Right lobe of liver (tissue), 6 donors: ENCODE measurements at regions not wholly inside any gene's neighbourhood (a gene's known extent, or its start where the extent isn't known, plus 50 kb on each side); places are given as distances from the start of the nearest gene placed in this dataset.

ENCODE experiments used
- ATAC-seq, 4 donors: fragments of 200-7000 bp; cut with Tn5 transposase; one replicate each; pipeline ENCODE4 v1.9.1; 2020; ENCODE audit warnings: mild to moderate bottlenecking in 4 of 4, moderate library complexity in 4 of 4
- DNase-seq, 3 donors: peaks; one replicate each; pipeline ENCODE4 v3.0.0-alpha.2; 2020
- H3K27ac ChIP-seq, 3 donors: fragments of 200-600 bp; one replicate each; pipeline ENCODE4 v1.8.0; 2022
- H3K27me3 ChIP-seq, 2 donors: fragments of 200-600 bp; one replicate each; pipeline ENCODE4 v1.8.0; 2022
- H3K36me3 ChIP-seq, 4 donors: fragments of 200-600 bp; sonication (generic) in 1 of 4; one replicate each; pipeline versions ENCODE4 v1.5.1 to v1.8.0; 2017 to 2022; ENCODE audit warnings: control low read depth in 1 of 4
- H3K4me1 ChIP-seq, 4 donors: fragments of 200-600 bp; sonication (generic) in 1 of 4; one replicate each; pipeline versions ENCODE4 v1.5.1 to v1.8.0; 2017 to 2022; ENCODE audit warnings: control low read depth in 1 of 4
- H3K4me3 ChIP-seq, 3 donors: fragments of 200-600 bp; one replicate each; pipeline ENCODE4 v1.8.0; 2022
- H3K9me3 ChIP-seq, 4 donors: fragments of 200-600 bp; sonication (generic) in 1 of 4; one replicate each; pipeline versions ENCODE4 v1.5.1 to v1.8.0; 2017 to 2022; ENCODE audit warnings: control low read depth in 1 of 4
- CTCF ChIP-seq, 4 donors: fragments of 200-600 bp in 3 of 4; fragments of 450-650 bp in 1 of 4; IDR thresholded peaks; one replicate each; pipeline versions ENCODE4 v1.5.1 to v1.8.0; 2016 to 2022; ENCODE audit warnings: antibody characterized with exemption in 4 of 4, mild to moderate bottlenecking in 2 of 4
- POLR2A ChIP-seq: fragments of 450-650 bp; IDR thresholded peaks from one replicate; pipeline ENCODE4 v1.6.1; 2017; ENCODE audit warnings: antibody characterized with exemption, mild to moderate bottlenecking
- WGBS: methylation state at CpG from one replicate; pipeline ENCODE4 v1.1.6; 2018; ENCODE audit warnings: low coverage, low lambda C conversion rate; ENCODE audit not compliant: insufficient coverage; ENCODE audit errors: missing lambda C conversion rate; 5-methylcytosine and 5-hydroxymethylcytosine counted together
- intact Hi-C, 2 donors: fragments of 100-400 bp; cut with DNase I; formaldehyde crosslinking; loops; one replicate each; pipeline versions ENCODE4 v1.11.2 to v1.14.1; 2022
- donor health status: DM: no; HTN: yes; CAD: no.
- donor health status: DM: no; HTN: no; CAD: no.
- donor health status: DM: no; HTN: no; CAD: no.
- donor health status: DM: no; HTN: yes; CAD: no.
- donor health status: DM: no; HTN: yes; CAD: no.

DNA sequence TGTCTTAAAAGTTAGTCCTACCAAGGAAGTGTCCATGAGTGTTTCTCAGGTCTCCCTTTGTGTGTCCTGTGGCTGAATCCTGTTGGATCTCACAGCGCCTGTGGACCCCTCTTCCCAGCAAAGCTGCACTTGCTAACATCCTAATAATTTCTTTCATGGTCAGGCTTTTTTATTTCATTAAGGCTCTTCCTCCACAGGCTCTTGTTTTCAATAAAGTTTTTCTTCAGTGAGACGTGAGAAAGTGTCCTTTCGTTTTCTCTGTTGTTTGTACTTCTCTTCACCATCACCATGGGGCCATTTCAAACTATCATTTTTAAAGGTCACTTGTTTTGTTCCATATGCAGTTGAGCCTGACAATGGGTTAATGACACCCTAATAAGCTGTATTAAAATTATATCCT is 231.5 kb downstream of the LMO4 start:
- ATAC-seq (no peak), DNase-seq (no peak)
- intact Hi-C loops, result no loop called here
- WGBS, result 83% methylated on average over 2 of the region's 3 CpGs
- no peak overlapping the region for H3K4me3 ChIP-seq
- TF ChIP-seq CTCF (IDR thresholded peaks at IDR 0.05) (no peak), POLR2A (no peak)
- no peaks in the 10 kb centered on the region for H3K27me3 ChIP-seq
- no peaks in the 10 kb centered on the region for H3K9me3 ChIP-seq
- no peaks in the 10 kb centered on the region for H3K4me1 ChIP-seq
- no peaks in the 10 kb centered on the region for H3K36me3 ChIP-seq
- H3K27ac ChIP-seq, result no peak overlapping the region

DNA sequence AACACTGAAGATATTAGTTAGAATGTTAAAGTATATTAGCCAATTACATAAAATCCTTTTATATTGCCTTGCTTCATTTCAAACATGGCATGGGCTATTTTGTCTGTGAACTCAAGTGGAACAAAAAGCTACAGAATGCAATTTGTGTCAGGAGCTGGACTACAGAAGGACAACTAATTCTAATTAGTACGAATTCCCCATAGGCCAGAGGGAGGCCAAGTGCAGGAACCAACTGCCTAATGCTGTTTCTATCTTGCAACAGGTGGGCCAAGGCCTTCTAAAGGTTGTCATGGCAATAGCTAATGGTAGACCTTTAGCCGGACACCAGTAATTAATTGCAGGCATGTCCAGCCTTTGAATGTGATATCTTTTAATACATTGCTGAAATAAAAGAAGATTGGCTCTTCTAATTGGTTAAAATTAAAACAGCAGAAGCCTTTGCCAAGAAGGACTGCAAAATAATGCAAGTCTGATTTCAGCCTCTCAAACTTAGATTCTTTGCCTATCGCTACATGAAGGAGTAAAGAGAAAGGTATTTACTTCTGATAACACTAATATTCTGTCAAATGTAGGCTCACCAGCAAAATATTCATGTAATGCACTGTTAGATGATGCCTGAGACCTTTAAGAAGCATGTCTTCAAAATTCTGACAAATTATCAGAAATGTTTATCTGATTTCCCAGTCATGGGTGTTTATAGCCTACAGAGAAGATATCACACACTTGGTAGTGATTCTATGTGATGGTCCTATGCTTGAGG is 232.1 kb downstream of the LMO4 start:
- no peaks in the 10 kb centered on the region for H3K9me3 ChIP-seq
- no peak overlapping the region for H3K27ac ChIP-seq
- H3K4me3 ChIP-seq, result no peak overlapping the region
- H3K4me1 ChIP-seq, result no peaks in the 10 kb centered on the region
- H3K27me3 ChIP-seq, result no peaks in the 10 kb centered on the region
- no peak for ATAC-seq
- TF ChIP-seq POLR2A, result no peak
- no peak for TF ChIP-seq CTCF (IDR thresholded peaks at IDR 0.05)
- 61% methylated on average over 3 of the region's 3 CpGs for WGBS
- intact Hi-C loops, result no loop called here
- no peaks in the 10 kb centered on the region for H3K36me3 ChIP-seq
- no peak for DNase-seq

- no peaks in the 10 kb centered on the region for H3K36me3 ChIP-seq
- H3K27me3 ChIP-seq, result no peaks in the 10 kb centered on the region
- TF ChIP-seq POLR2A (no peak), CTCF (IDR thresholded peaks at IDR 0.05) (no peak)
- H3K27ac ChIP-seq, result no peak overlapping the region
- no peak overlapping the region for H3K4me3 ChIP-seq
- H3K4me1 ChIP-seq, result no peaks in the 10 kb centered on the region
- ATAC-seq (no peak), DNase-seq (no peak)
- H3K9me3 ChIP-seq, result no peaks in the 10 kb centered on the region
- intact Hi-C loops, result no loop called here
- WGBS, result 70% methylated on average over 4 of the region's 4 CpGs
Observed at GRCh38 chr1:87563211-87563610, 234.5 kb downstream of the LMO4 start.

GRCh38 chr1:87565861-87566260 is 237.2 kb downstream of the LMO4 start:
- 80% methylated on average over 5 of the region's 5 CpGs for WGBS
- Histone ChIP-seq H3K4me1 (no peaks in the 10 kb centered on the region), H3K4me3 (no peak overlapping the region), H3K36me3 (no peaks in the 10 kb centered on the region), H3K27ac (no peak overlapping the region), H3K27me3 (no peaks in the 10 kb centered on the region), H3K9me3 (no peaks in the 10 kb centered on the region)
- DNase-seq (no peak), ATAC-seq (no peak)
- TF ChIP-seq CTCF (IDR thresholded peaks at IDR 0.05) (no peak), POLR2A (no peak)
- intact Hi-C loops, result no loop called here

DNA sequence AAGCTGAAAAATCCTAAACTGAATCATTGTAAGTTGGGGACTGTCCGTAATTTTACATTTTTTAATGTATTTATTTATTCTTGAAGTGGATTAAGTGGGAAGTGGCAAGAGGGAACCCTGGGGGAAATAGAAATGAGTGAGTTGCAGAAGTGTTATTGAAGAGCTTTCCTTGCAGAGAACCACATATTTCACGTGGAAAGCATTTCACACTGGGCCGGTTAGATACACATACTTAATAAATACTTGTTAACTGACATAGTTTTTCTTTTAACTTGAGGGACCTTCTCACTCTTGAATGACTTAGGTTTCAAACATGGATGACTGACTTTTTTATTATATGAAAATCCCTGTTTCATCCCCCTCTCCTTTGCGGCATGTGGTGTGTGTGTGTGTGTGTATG is 239.3 kb downstream of the LMO4 start:
- Histone ChIP-seq H3K27ac (no peak overlapping the region), H3K9me3 (no peaks in the 10 kb centered on the region), H3K4me1 (no peaks in the 10 kb centered on the region), H3K27me3 (no peaks in the 10 kb centered on the region), H3K4me3 (no peak overlapping the region), H3K36me3 (no peaks in the 10 kb centered on the region)
- intact Hi-C loops, result no loop called here
- ATAC-seq, result no peak
- TF ChIP-seq POLR2A, result no peak
- TF ChIP-seq CTCF (IDR thresholded peaks at IDR 0.05), result no peak
- 83% methylated on average over 3 of the region's 4 CpGs for WGBS
- DNase-seq, result no peak
